ENCODE measurements at regions not wholly inside any gene's neighbourhood (a gene's known extent, or its start where the extent isn't known, plus 50 kb on each side); places are given as distances from the start of the nearest gene placed in this dataset.

GRCh38 chr5:90173299-90174030 is 236.1 kb downstream of the CETN3 start:
- TF ChIP-seq CTCF (conservative IDR thresholded peaks at IDR 0.05; ENCODE audit: low read length) (no peak), EZH2phosphoT487 (IDR thresholded peaks at IDR 0.05; ENCODE audit: borderline replicate concordance, low read depth, low read length) (no peak)

Data from OCI-LY7 (cell line).